HEK293T (cell line): ENCODE measurements at regions not wholly inside any gene's neighbourhood (a gene's known extent, or its start where the extent isn't known, plus 50 kb on each side); places are given as distances from the start of the nearest gene placed in this dataset.

ENCODE experiments used
- ARNT ChIP-seq: fragments of 450-650 bp; IDR thresholded peaks from 2 replicates; pipeline ENCODE4 v1.6.1; 2017; ENCODE audit warnings: mild to moderate bottlenecking
- BHLHE40 ChIP-seq: fragments of 450-650 bp; IDR thresholded peaks from 2 replicates; pipeline ENCODE4 v1.6.1; 2016; ENCODE audit warnings: mild to moderate bottlenecking, moderate library complexity, borderline replicate concordance
- ELF4 ChIP-seq: fragments of 450-650 bp; IDR thresholded peaks from 2 replicates; pipeline ENCODE4 v1.6.1; 2017; ENCODE audit warnings: antibody characterized with exemption
- FOXA1 ChIP-seq: fragments of 450-650 bp; IDR thresholded peaks from 2 replicates; pipeline ENCODE4 v1.6.1; 2016; ENCODE audit warnings: mild to moderate bottlenecking
- FOXM1 ChIP-seq: fragments of 450-650 bp; IDR thresholded peaks from 2 replicates; pipeline ENCODE4 v1.6.1; 2017; ENCODE audit warnings: mild to moderate bottlenecking, borderline replicate concordance
- HDGF ChIP-seq: fragments of 450-650 bp; IDR thresholded peaks from 2 replicates; pipeline ENCODE4 v1.6.1; 2017; ENCODE audit warnings: antibody characterized with exemption, borderline replicate concordance
- L3MBTL2 ChIP-seq: fragments of 450-650 bp; conservative IDR thresholded peaks from 2 replicates; pipeline ENCODE4 v1.6.1; 2016; ENCODE audit warnings: mild to moderate bottlenecking
- NFRKB ChIP-seq: fragments of 450-650 bp; IDR thresholded peaks from 2 replicates; pipeline ENCODE4 v1.6.1; 2016; ENCODE audit warnings: mild to moderate bottlenecking, moderate library complexity
- SP1 ChIP-seq: fragments of 450-650 bp; IDR thresholded peaks from 2 replicates; pipeline ENCODE4 v1.6.1; 2017
- ZNF384 ChIP-seq: fragments of 450-650 bp; IDR thresholded peaks from 2 replicates; pipeline ENCODE4 v1.6.1; 2016
- TF ChIP-seq, protein P1 (sequence below): fragments of 450-650 bp; IDR thresholded peaks from 2 replicates; pipeline ENCODE4 v1.6.1; 2016

- TF ChIP-seq FOXM1 (no peak), BHLHE40 (no peak), ZNF384 (no peak), ARNT (no peak), ELF4 (no peak), SP1 (no peak), HDGF (no peak), NFRKB (no peak), L3MBTL2 (no peak), FOXA1 (no peak)
- TF ChIP-seq, protein P1, sequence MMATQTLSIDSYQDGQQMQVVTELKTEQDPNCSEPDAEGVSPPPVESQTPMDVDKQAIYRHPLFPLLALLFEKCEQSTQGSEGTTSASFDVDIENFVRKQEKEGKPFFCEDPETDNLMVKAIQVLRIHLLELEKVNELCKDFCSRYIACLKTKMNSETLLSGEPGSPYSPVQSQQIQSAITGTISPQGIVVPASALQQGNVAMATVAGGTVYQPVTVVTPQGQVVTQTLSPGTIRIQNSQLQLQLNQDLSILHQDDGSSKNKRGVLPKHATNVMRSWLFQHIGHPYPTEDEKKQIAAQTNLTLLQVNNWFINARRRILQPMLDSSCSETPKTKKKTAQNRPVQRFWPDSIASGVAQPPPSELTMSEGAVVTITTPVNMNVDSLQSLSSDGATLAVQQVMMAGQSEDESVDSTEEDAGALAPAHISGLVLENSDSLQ: no peak
These were observed 121.2 kb upstream of the GATA6 start for GRCh38 chr18:22048221-22048620.
